SH-SY5Y (cell line): ENCODE measurements at regions not wholly inside any gene's neighbourhood (a gene's known extent, or its start where the extent isn't known, plus 50 kb on each side); places are given as distances from the start of the nearest gene placed in this dataset.

Experiments used
- GATA2 ChIP-seq: IDR thresholded peaks from 2 replicates; pipeline ENCODE4 v1.6.1; 2011; ENCODE audit warnings: mild to moderate bottlenecking, low read depth, low read length
- GATA3 ChIP-seq: IDR thresholded peaks from 2 replicates; pipeline ENCODE4 v1.6.1; 2011; ENCODE audit warnings: low read depth, mild to moderate bottlenecking, low read length, moderate library complexity

DNA sequence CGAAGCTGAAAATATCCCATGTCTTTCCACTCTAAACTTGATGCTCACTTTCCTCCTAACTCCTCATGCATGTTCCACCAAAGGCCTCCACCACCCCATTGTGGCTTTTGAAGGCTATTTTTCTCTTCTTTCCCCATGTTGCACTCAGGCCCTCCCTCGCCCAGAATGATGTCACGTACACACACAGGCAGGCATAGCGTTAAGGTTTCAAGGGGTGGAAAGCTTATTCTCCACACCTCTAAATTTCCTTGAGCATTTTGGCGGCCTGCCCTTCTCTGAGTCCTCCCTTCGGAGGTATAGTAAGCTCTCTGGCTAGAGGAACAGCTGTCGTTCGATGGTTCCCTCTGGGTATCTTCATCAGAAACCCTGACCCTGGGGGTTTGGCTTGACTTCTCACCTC is 673.5 kb downstream of the ACTL7B start:
- no peak for TF ChIP-seq GATA3
- no peak for TF ChIP-seq GATA2
